Upper lobe of left lung (tissue), 4 donors: ENCODE measurements at regions not wholly inside any gene's neighbourhood (a gene's known extent, or its start where the extent isn't known, plus 50 kb on each side); places are given as distances from the start of the nearest gene placed in this dataset.

Experiments
- CTCF ChIP-seq, 6 experiments: fragments of 450-650 bp in 4 of 6; fragments of 200-600 bp in 2 of 6; sonication (generic) in 2 of 6; IDR thresholded peaks; one replicate each; pipeline ENCODE4 v1.5.1; 2016 to 2019; ENCODE audit warnings: antibody characterized with exemption in 6 of 6
- EP300 ChIP-seq, 4 donors: sonication (generic); formaldehyde crosslinking; IDR thresholded peaks; one replicate each; pipeline ENCODE4 v1.5.1; 2017; ENCODE audit warnings: antibody characterized with exemption in 4 of 4, control low read depth in 2 of 4
- POLR2A ChIP-seq, 4 donors: fragments of 450-650 bp; IDR thresholded peaks; one replicate each; pipeline ENCODE4 v1.5.1; 2016 to 2017; ENCODE audit warnings: antibody characterized with exemption in 4 of 4, mild to moderate bottlenecking in 2 of 4
- POLR2AphosphoS5 ChIP-seq, 2 donors: sonication (generic); formaldehyde crosslinking; IDR thresholded peaks; one replicate each; pipeline ENCODE4 v1.5.1; 2017; ENCODE audit warnings: antibody characterized with exemption in 2 of 2

- TF ChIP-seq POLR2AphosphoS5 (IDR thresholded peaks at IDR 0.05), result no peak
- no peak for TF ChIP-seq CTCF (IDR thresholded peaks at IDR 0.05)
- no peak for TF ChIP-seq POLR2A (IDR thresholded peaks at IDR 0.05)
- no peak for TF ChIP-seq EP300 (IDR thresholded peaks at IDR 0.05)
Observed at GRCh38 chr11:119977881-119978280, 160.0 kb downstream of the TRIM29 start.
